HG02870 (cell line): ENCODE measurements at regions not wholly inside any gene's neighbourhood (a gene's known extent, or its start where the extent isn't known, plus 50 kb on each side); places are given as distances from the start of the nearest gene placed in this dataset.

Source experiments
- ATAC-seq: cut with Tn5 transposase; IDR thresholded peaks from one replicate; pipeline ENCODE4 v1.9.1; 2021; ENCODE audit warnings: mild to moderate bottlenecking, moderate library complexity; ENCODE audit not compliant: unreplicated experiment

- ATAC-seq = no peak
Measured at GRCh38 chr9:71218774-71219173, 97.4 kb upstream of the TRPM3 start.

GRCh38 chr9:71213633-71214032 is 92.2 kb upstream of the TRPM3 start:
- ATAC-seq = no peak

DNA sequence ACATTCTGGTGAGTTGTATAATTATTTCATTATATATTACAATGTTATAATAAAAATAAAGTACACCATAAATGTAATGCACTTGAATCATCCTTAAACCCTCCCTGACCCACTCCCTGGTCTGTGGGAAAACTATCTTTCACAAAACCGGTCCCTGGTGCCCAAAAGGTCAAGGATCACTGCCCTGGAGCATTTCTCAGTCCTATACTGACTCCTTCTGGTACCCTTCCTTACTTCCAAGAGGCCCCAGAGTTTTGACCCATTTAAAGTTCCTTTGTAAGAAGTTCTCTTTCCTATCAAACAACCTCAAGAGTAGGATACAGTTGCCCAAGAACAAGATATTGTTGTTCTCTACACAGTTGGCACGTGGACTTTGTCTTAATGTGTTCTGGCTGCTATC is 88.9 kb upstream of the TRPM3 start:
- no peak for ATAC-seq

DNA sequence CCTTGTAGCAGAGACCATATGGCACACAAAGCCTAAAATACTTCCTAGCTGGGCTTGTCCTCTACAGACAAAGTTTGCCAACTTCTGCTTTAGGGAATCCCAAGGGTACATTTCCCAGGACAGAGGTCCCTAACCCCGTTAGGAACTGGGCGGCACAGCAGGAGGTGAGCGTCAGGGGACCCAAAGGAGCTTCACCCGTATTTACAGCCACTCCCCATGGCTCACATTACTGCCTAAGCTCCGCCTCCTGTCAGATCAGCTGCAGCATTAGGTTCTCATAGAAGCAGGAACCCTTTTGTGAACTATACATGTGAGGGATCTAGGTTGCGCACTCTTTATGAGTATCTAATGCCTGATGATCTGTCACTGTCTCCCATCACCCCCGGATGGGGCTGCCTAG is 88.5 kb upstream of the TRPM3 start:
- ATAC-seq = no peak

GRCh38 chr9:71202931-71203330 is 81.5 kb upstream of the TRPM3 start:
- no peak for ATAC-seq

- ATAC-seq = no peak
Measured at GRCh38 chr9:71191708-71192107, 70.3 kb upstream of the TRPM3 start.

DNA sequence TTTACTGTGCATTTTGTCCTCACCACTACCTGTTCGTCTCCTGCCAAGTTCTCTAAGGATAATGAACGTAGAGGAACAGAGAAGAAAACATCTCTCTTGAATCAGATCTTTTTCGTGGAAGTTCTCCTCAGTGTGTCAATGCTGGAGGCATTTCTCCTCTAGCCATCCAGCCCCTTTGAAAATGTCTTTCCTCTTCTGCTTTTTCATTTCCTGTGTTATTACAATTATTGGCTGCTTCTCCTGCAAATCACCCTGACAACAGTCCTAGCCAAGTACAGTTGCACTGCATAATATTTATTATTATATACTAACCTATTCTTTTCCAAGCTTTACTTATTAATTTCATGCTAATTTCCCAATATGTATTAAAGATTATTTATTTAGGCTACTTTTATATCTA is 61.8 kb upstream of the TRPM3 start:
- no peak for ATAC-seq

DNA sequence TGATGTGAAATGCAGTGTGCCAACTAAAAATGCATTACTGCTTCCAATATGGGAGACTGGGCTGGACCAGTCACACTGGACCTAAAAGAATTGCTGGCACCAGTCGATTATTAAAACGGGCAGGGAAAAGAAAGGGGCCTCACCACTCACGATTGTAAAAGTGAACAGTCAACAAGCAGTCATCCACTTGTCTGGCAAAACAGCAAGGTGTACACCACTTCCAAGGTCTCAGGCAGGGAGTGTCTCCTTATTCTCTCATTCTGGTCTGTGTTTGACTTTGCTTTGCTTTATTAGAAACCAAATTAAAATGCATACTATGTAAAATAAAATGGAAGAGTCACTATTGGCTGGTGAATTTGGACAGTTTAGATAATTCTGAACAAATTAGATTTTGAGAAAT is 57.8 kb upstream of the TRPM3 start:
- ATAC-seq = no peak

- no peak for ATAC-seq
Measured at GRCh38 chr9:71177901-71178300, 56.5 kb upstream of the TRPM3 start.

DNA sequence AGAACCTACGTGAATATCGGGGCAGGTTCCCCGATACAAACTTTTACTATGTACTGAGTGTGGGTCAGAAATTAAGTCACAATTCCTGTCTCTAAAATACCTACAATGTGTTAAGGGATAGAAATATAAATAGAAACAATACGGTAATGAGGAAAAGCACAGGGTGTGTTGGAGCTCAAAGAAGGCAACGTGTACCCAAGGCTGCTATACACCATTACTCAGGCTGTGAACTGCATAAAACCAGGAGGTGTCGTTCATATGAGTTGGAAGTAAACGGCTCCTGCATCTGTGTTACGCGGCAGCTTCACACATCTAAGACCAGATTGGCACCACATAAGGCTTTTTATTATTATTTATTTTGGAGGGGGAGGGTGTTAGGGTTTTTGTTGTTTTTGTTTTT is 50.1 kb upstream of the TRPM3 start:
- ATAC-seq = no peak
